IPS-15b (cell line): ENCODE measurements at regions not wholly inside any gene's neighbourhood (a gene's known extent, or its start where the extent isn't known, plus 50 kb on each side); places are given as distances from the start of the nearest gene placed in this dataset.
"Not testable (repeated sequence)": the region's sequence is repeated elsewhere in the genome, so short reads cannot be mapped to it uniquely, and the experiment has no call there.

ENCODE experiments used
- H3K27me3 ChIP-seq: one replicate; pipeline ENCODE4 v1.6.1; 2013; ENCODE audit warnings: low read length; ENCODE audit not compliant: control insufficient read depth, insufficient read depth
- H3K36me3 ChIP-seq: one replicate; pipeline ENCODE4 v1.6.1; 2013; ENCODE audit warnings: low read length; ENCODE audit not compliant: control insufficient read depth, insufficient read depth
- H3K4me1 ChIP-seq: one replicate; pipeline ENCODE4 v1.6.1; 2013; ENCODE audit warnings: mild to moderate bottlenecking, low read length; ENCODE audit not compliant: control insufficient read depth, insufficient read depth
- H3K4me3 ChIP-seq: one replicate; pipeline ENCODE4 v1.5.1; 2013; ENCODE audit warnings: low read depth, low read length
- H3K9ac ChIP-seq: one replicate; pipeline ENCODE4 v1.6.1; 2013; ENCODE audit warnings: low read depth, mild to moderate bottlenecking, low read length
- H3K9me3 ChIP-seq: one replicate; pipeline ENCODE4 v1.6.1; 2013; ENCODE audit warnings: mild to moderate bottlenecking, low read length; ENCODE audit not compliant: control insufficient read depth, insufficient read depth

GRCh38 chr10:63801166-63801565, 280.0 kb downstream of the REEP3 start:
- Histone ChIP-seq H3K36me3 (no peaks in the 10 kb centered on the region), H3K9me3 (no peaks in the 10 kb centered on the region), H3K4me3 (no peak overlapping the region), H3K27me3 (no peaks in the 10 kb centered on the region), H3K9ac (no peak overlapping the region), H3K4me1 (no peaks in the 10 kb centered on the region)

GRCh38 chr10:63806330-63806729, 285.1 kb downstream of the REEP3 start:
- Histone ChIP-seq H3K4me3 (no peak overlapping the region), H3K27me3 (no peaks in the 10 kb centered on the region), H3K9me3 (no peaks in the 10 kb centered on the region), H3K4me1 (no peaks in the 10 kb centered on the region), H3K36me3 (no peaks in the 10 kb centered on the region), H3K9ac (no peak overlapping the region)

- Histone ChIP-seq H3K9ac (no peak overlapping the region), H3K27me3 (no peaks in the 10 kb centered on the region), H3K4me3 (no peak overlapping the region), H3K9me3 (no peaks in the 10 kb centered on the region), H3K4me1 (no peaks in the 10 kb centered on the region), H3K36me3 (no peaks in the 10 kb centered on the region)
Measured at GRCh38 chr10:63812501-63812900, 291.3 kb downstream of the REEP3 start.

- Histone ChIP-seq H3K4me3 (no peak overlapping the region), H3K9ac (no peak overlapping the region), H3K27me3 (no peaks in the 10 kb centered on the region), H3K4me1 (no peaks in the 10 kb centered on the region), H3K9me3 (no peaks in the 10 kb centered on the region), H3K36me3 (no peaks in the 10 kb centered on the region)
Measured at GRCh38 chr10:63819753-63820329, 298.6 kb downstream of the REEP3 start.

- Histone ChIP-seq H3K4me1 (no peaks in the 10 kb centered on the region), H3K36me3 (no peaks in the 10 kb centered on the region), H3K9me3 (no peaks in the 10 kb centered on the region), H3K27me3 (no peaks in the 10 kb centered on the region), H3K9ac (no peak overlapping the region), H3K4me3 (no peak overlapping the region)
Measured at GRCh38 chr10:63822496-63822895, 301.3 kb downstream of the REEP3 start.

- H3K9me3 ChIP-seq: no peaks in the 10 kb centered on the region
- H3K4me1 ChIP-seq: peaks cover 5% of the 10 kb centered on the region
- H3K27me3 ChIP-seq: no peaks in the 10 kb centered on the region
- H3K36me3 ChIP-seq: no peaks in the 10 kb centered on the region
- H3K9ac ChIP-seq: no peak overlapping the region
- no peak overlapping the region for H3K4me3 ChIP-seq
Measured at GRCh38 chr10:63825111-63825510, 303.9 kb downstream of the REEP3 start.

GRCh38 chr10:63825766-63826165, 304.6 kb downstream of the REEP3 start:
- Histone ChIP-seq H3K36me3 (no peaks in the 10 kb centered on the region), H3K27me3 (no peaks in the 10 kb centered on the region), H3K9ac (no peak overlapping the region), H3K4me3 (no peak overlapping the region), H3K9me3 (no peaks in the 10 kb centered on the region), H3K4me1 (peaks cover 5% of the 10 kb centered on the region)

GRCh38 chr10:63827018-63827417, 305.8 kb downstream of the REEP3 start:
- H3K9ac ChIP-seq, H3K4me1 ChIP-seq, H3K36me3 ChIP-seq, H3K9me3 ChIP-seq, H3K4me3 ChIP-seq, H3K27me3 ChIP-seq: not testable (repeated sequence)

- no peaks in the 10 kb centered on the region for H3K27me3 ChIP-seq
- no peak overlapping the region for H3K9ac ChIP-seq
- no peak overlapping the region for H3K4me3 ChIP-seq
- H3K36me3 ChIP-seq: no peaks in the 10 kb centered on the region
- H3K9me3 ChIP-seq: no peaks in the 10 kb centered on the region
- peaks cover 5% of the 10 kb centered on the region for H3K4me1 ChIP-seq
Measured at GRCh38 chr10:63829020-63829419, 307.8 kb downstream of the REEP3 start.

GRCh38 chr10:63829573-63830149, 308.5 kb downstream of the REEP3 start:
- Histone ChIP-seq H3K4me1 (peaks cover 5% of the 10 kb centered on the region), H3K9me3 (no peaks in the 10 kb centered on the region), H3K4me3 (no peak overlapping the region), H3K27me3 (no peaks in the 10 kb centered on the region), H3K36me3 (no peaks in the 10 kb centered on the region), H3K9ac (no peak overlapping the region)

GRCh38 chr10:63832686-63833085, 311.5 kb downstream of the REEP3 start:
- H3K4me1 ChIP-seq: peaks cover 5% of the 10 kb centered on the region
- no peaks in the 10 kb centered on the region for H3K36me3 ChIP-seq
- H3K4me3 ChIP-seq: no peak overlapping the region
- H3K9ac ChIP-seq: no peak overlapping the region
- no peaks in the 10 kb centered on the region for H3K27me3 ChIP-seq
- H3K9me3 ChIP-seq: no peaks in the 10 kb centered on the region

GRCh38 chr10:63833411-63834060, 312.3 kb downstream of the REEP3 start:
- peaks cover 5% of the 10 kb centered on the region for H3K4me1 ChIP-seq

More at GRCh38 chr10:63833411-63834060, 312.3 kb downstream of the REEP3 start:
- Histone ChIP-seq H3K27me3 (no peaks in the 10 kb centered on the region), H3K36me3 (no peaks in the 10 kb centered on the region), H3K9me3 (no peaks in the 10 kb centered on the region), H3K4me3 (no peak overlapping the region), H3K9ac (no peak overlapping the region)
